ENCODE measurements at regions not wholly inside any gene's neighbourhood (a gene's known extent, or its start where the extent isn't known, plus 50 kb on each side); places are given as distances from the start of the nearest gene placed in this dataset.

DNA sequence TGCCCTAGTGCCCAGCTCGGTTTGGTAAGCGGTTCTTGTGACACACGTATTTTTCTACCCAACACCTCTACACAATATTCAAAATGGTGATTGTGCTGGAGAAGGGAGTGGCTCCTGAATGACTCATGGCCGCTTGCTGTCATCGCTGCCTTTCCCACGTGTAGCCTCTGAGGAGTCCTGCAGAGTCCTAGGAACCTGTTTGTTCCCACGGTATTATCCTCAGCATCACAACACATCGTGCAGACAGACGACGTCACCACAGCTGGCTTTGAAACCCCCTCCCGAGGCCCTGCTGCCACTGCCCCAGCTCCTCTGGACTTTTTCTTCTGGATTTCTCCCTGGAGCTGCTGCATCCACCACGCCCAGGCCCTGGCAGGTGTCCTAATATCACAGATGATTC is 353.5 kb downstream of the SMOC2 start:
- TF ChIP-seq, protein P1, sequence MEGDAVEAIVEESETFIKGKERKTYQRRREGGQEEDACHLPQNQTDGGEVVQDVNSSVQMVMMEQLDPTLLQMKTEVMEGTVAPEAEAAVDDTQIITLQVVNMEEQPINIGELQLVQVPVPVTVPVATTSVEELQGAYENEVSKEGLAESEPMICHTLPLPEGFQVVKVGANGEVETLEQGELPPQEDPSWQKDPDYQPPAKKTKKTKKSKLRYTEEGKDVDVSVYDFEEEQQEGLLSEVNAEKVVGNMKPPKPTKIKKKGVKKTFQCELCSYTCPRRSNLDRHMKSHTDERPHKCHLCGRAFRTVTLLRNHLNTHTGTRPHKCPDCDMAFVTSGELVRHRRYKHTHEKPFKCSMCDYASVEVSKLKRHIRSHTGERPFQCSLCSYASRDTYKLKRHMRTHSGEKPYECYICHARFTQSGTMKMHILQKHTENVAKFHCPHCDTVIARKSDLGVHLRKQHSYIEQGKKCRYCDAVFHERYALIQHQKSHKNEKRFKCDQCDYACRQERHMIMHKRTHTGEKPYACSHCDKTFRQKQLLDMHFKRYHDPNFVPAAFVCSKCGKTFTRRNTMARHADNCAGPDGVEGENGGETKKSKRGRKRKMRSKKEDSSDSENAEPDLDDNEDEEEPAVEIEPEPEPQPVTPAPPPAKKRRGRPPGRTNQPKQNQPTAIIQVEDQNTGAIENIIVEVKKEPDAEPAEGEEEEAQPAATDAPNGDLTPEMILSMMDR (IDR thresholded peaks at IDR 0.05; ENCODE audit: control extremely low read depth, extremely low read depth, low read depth, missing control alignments), result no peak
- CTCF ChIA-PET, result no interaction called here
- DNase-seq (ENCODE audit: extremely low spot score), result no peak
- POLR2A ChIA-PET, result no interaction called here

DNA sequence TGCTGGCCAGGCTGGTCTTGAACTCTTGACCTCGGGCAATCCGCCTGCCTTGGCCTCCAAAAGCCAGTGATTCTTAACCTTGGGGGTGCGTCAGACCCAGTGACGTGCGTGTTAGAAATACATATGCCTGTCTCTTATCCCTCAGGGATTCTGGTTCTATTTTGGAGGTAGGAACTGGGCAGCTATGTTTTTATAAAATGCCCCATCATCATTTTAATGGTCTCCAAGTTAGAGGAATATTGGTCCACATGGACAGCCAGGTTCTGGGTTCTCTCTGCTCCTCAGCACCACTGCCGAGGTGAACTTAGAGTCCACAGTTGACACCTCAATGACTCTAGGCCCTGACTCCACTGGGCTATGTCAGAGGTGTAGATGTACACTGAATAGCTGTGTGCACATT is 352.7 kb downstream of the SMOC2 start:
- ChIA-PET POLR2A (no interaction called here), CTCF (interaction anchor here (1.2 kb wide), 1 partner anchor 27 kb away, joined by 3 read pairs; no protein-coding TSS in a partner anchor)
- DNase-seq (ENCODE audit: extremely low spot score), result no peak
- TF ChIP-seq, protein P1 (IDR thresholded peaks at IDR 0.05; ENCODE audit: control extremely low read depth, extremely low read depth, low read depth, missing control alignments), result no peak

DNA sequence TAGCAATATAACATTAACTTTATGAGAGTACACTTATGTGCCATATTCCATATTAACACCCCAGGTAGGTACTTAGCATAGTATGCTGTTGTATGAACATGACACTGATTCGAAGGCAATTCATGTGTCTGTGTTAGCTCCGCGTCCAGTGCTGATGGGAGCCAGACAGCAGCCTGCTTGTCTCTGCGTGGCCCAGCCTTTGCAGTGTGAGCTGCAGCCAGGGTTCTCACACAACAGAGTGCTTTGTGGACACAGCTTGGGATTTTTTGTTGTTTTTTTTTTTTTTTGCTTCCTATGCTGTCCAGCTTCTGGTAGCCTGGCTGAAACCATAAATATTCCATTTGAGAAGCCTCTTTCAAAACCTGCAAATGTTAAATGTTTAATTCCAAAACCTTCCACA is 350.9 kb downstream of the SMOC2 start:
- POLR2A ChIA-PET, result no interaction called here
- TF ChIP-seq, protein P1 (IDR thresholded peaks at IDR 0.05; ENCODE audit: control extremely low read depth, extremely low read depth, low read depth, missing control alignments), result no peak
- no peak for DNase-seq (ENCODE audit: extremely low spot score)
- CTCF ChIA-PET, result no interaction called here

DNA sequence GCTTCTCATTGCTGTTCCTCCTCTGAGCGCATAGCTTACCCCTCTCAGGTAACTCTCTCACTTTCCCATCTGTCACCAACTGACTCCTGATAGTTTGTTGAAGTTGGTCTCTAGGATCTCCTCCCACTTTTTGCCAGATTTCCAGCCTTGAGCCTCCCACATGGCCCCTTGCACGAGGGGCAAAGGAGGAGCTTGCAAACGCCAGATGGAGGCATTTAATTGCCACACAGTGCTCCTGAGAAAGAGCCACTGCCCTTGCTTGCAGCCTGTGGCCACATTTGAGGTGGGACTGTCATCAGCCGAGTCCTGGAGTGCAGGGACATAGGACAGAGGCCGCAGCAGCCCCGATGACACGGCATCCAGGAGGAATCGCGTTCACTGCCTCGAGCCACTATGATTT is 348.7 kb downstream of the SMOC2 start:
- DNase-seq (ENCODE audit: extremely low spot score), result no peak
- ChIA-PET POLR2A (no interaction called here), CTCF (no interaction called here)
- TF ChIP-seq, protein P1 (IDR thresholded peaks at IDR 0.05; ENCODE audit: control extremely low read depth, extremely low read depth, low read depth, missing control alignments), result no peak

DNA sequence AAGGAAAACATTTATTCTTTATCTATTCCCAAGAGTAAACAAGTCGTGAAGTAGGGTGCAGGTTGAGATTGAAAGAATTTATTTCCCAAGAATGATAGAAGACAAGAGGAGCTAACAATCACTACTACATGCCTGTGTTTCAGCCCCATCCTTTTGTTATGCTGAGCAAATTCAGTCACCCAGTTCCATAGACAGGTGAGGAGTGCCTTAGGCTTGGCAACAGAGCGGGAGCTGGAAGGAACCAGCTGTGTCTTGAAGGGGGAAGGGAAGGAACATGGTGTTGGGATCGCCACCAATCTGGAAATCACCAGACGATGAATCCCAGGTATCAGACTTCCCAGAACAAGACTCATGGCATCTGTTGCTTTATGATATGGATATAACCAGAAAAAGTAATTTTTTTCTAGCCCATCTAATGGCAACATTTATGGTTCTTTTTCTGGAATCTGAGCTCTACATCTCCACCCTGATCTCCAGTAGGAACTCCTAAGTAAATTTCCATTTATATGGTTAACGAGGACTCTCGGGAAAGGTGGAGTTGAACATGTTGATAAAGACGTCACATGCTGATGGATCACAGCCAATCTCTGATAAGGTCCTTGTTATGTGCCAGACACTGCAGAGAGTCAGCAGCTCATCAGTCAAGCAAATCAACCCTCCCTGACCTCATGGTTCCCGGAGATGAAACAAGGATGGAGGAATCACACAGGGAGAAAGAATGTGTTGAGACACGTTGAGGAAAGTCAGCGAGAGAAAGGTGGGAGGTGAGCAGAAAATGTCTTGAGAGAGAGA is 344.9 kb downstream of the SMOC2 start:
- no peak for DNase-seq (ENCODE audit: extremely low spot score)
- CTCF ChIA-PET, result no interaction called here
- POLR2A ChIA-PET, result no interaction called here
- TF ChIP-seq, protein P1 (IDR thresholded peaks at IDR 0.05; ENCODE audit: control extremely low read depth, extremely low read depth, low read depth, missing control alignments), result no peak

DNA sequence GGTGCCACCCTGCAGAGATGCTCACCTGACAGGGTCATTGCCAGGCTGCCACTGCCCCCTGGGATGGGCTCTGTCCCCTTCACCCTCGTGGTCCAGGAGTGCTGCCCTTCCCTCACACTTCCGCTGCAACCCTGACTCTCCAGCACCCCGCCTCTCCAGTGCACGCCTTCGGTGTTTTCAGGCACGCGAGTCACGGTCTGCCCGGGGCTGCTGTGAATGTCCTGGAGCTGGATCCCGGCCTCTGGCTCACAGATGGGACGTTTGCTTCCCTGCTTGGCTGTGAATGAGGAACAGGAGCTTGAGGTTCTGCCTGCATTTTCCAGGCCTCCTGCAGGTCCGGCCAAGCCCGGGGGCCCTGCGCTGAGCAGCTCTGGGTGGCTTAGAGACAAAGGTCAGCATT is 343.4 kb downstream of the SMOC2 start:
- no peak for DNase-seq (ENCODE audit: extremely low spot score)
- CTCF ChIA-PET, result no interaction called here
- TF ChIP-seq, protein P1 (IDR thresholded peaks at IDR 0.05; ENCODE audit: control extremely low read depth, extremely low read depth, low read depth, missing control alignments), result no peak
- POLR2A ChIA-PET, result no interaction called here

All from GM10248 (cell line).